ENCODE measurements at regions not wholly inside any gene's neighbourhood (a gene's known extent, or its start where the extent isn't known, plus 50 kb on each side); places are given as distances from the start of the nearest gene placed in this dataset.
"Not testable (repeated sequence)": the region's sequence is repeated elsewhere in the genome, so short reads cannot be mapped to it uniquely, and the experiment has no call there.

DNA sequence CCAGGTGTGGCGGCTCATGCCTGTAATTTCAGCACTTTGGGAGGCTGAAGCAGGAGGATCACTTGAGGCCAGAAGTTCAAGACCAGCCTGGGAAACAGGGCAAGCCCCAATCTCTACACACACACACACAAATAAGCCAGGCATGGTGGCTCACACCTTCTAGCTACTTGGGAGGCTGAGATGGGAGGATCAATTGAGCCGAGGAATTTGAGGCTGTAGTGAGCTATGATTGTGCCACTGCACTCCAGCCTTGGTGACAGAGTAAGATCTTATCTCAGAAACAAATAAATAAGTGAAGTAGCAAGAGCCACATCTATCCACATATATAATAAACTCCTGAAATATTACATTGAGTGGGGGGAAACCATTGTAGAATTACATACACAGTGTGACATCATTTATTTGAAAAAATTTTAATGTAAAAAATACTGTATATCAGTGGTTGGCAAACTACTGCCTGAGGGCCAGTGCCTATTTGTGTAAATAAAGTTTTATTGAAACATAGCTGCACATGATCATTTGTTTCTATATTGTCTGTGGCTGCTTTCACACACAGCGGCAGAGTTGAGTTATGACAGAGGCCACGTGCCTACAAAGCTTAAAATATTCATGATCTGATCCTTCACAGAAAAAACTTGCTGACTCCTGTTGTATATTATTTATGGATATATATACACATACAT, 54.7 kb upstream of the ARHGEF7 start:
- DNase-seq = no peak
- H3K27ac ChIP-seq = no peak overlapping the region
- H3K27me3 ChIP-seq = no peaks in the 10 kb centered on the region
- intact Hi-C loops (cut with DNase I) = no loop called here
- TF ChIP-seq POLR2A (IDR thresholded peaks at IDR 0.05) (no peak), CTCF (IDR thresholded peaks at IDR 0.05) (no peak)
- 78 to 91% (median 83%) methylated on average over 4 of the region's 4 CpGs for WGBS, 4 donors
- no peaks in the 10 kb centered on the region for H3K4me1 ChIP-seq (replicated peaks in 1 of 2)
- no peak overlapping the region for H3K4me3 ChIP-seq
- no peaks in the 10 kb centered on the region for H3K36me3 ChIP-seq (replicated peaks in 1 of 2)
- H3K9me3 ChIP-seq (replicated peaks in 1 of 3) = no peaks in the 10 kb centered on the region

DNA sequence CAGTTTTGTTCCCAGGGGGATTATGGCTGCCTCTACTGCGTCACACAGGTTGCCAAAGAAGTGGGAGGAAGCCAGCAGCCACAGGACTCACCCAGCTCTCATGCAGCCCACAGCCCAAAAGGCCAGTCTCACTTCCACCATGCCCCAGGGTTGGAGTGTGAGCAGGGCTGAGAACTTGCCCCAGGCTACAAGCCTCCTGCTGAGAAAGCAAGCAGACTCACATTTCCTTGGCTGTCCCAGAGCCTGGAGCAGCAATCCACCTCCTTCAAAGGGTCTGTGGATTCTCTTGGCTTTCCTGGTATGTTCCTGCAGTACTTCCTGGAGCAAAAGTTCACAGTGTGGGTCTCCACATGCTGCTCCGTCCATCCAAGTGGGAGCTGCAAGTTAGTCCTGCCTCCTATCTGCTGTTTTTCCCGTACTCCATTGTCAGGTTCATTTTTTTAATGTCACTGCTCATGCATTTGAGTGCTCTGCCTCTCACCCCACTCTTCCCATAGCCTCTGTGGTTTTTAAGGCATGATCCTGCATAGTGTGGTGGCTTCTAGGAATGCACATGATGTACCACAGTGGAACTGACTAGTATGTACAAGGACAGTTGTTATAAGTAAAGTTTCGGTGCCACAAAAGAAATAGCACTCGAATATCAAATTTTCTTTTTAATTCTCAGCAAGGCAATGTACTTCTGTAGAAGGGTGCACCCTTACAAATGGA, 56.2 kb upstream of the ARHGEF7 start:
- TF ChIP-seq POLR2A (IDR thresholded peaks at IDR 0.05) (no peak), CTCF (IDR thresholded peaks at IDR 0.05) (no peak)
- 59 to 70% (median 65%) methylated on average over 5 of the region's 5 CpGs for WGBS, 4 donors
- H3K36me3 ChIP-seq (replicated peaks in 1 of 2) = no peaks in the 10 kb centered on the region
- no peaks in the 10 kb centered on the region for H3K9me3 ChIP-seq (replicated peaks in 1 of 3)
- intact Hi-C loops (cut with DNase I) = no loop called here
- H3K27me3 ChIP-seq = no peaks in the 10 kb centered on the region
- no peak overlapping the region for H3K4me3 ChIP-seq
- DNase-seq = no peak
- no peak overlapping the region for H3K27ac ChIP-seq
- no peaks in the 10 kb centered on the region for H3K4me1 ChIP-seq (replicated peaks in 1 of 2)

DNA sequence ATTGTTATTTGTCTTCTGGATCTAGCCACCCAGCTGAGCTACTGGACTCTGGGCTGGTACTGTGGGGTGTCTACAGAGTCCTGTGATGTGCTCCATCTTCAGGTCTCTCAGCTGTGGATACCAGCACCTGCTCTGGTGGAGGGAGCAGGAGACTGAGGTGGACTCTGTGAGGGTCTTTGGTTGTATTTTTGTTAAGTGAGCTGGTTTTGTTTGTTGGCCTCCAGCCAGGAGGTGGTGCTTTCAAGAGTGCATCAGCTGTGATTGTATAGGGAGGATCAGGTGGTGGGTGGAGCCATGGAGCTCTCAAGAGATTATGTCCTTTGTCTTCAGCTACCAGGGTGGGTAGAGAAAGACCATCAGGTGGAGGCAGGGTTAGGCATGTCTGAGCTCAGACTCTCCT, 56.8 kb upstream of the ARHGEF7 start:
- H3K27me3 ChIP-seq; H3K27ac ChIP-seq; DNase-seq; H3K4me3 ChIP-seq; H3K4me1 ChIP-seq (replicated peaks in 1 of 2); H3K36me3 ChIP-seq (replicated peaks in 1 of 2); H3K9me3 ChIP-seq (replicated peaks in 1 of 3); intact Hi-C loops (cut with DNase I): not testable (repeated sequence)

GRCh38 chr13:111051726-111052232, 63.3 kb upstream of the ARHGEF7 start:
- intact Hi-C loops (cut with DNase I) = loop anchor here in 1 of 2 donors (5.0 kb wide), 1 partner anchor 129 kb away; no protein-coding TSS in a partner anchor
- 69 to 83% (median 77%) methylated on average over 13 to 20 of the region's 21 CpGs for WGBS, 4 donors
- not testable (repeated sequence) for H3K36me3 ChIP-seq (replicated peaks in 1 of 2)

GRCh38 chr13:111051041-111051725, 63.9 kb upstream of the ARHGEF7 start:
- Histone ChIP-seq H3K4me1 (replicated peaks in 1 of 2) (no peaks in the 10 kb centered on the region), H3K27ac (no peak overlapping the region), H3K27me3 (no peaks in the 10 kb centered on the region), H3K36me3 (replicated peaks in 1 of 2) (no peaks in the 10 kb centered on the region), H3K9me3 (replicated peaks in 1 of 3) (no peaks in the 10 kb centered on the region), H3K4me3 (no peak overlapping the region)
- WGBS, 4 donors = 62 to 82% (median 77%) methylated on average over 6 of the region's 6 CpGs
- DNase-seq = no peak
- TF ChIP-seq CTCF (IDR thresholded peaks at IDR 0.05) = no peak
- TF ChIP-seq POLR2A (IDR thresholded peaks at IDR 0.05) = no peak
- intact Hi-C loops (cut with DNase I) = loop anchor here in 1 of 2 donors (5.0 kb wide), 1 partner anchor 129 kb away; no protein-coding TSS in a partner anchor

More at GRCh38 chr13:111051726-111052232, 63.3 kb upstream of the ARHGEF7 start:
- H3K27ac ChIP-seq; H3K9me3 ChIP-seq (replicated peaks in 1 of 3); DNase-seq; H3K4me1 ChIP-seq (replicated peaks in 1 of 2); H3K27me3 ChIP-seq; H3K4me3 ChIP-seq: not testable (repeated sequence)
